AG04450 (cell line): ENCODE measurements at regions not wholly inside any gene's neighbourhood (a gene's known extent, or its start where the extent isn't known, plus 50 kb on each side); places are given as distances from the start of the nearest gene placed in this dataset.
A peak's percentile ranks its signal among the peaks of the same experiment; 100 is the strongest.

Experiments
- CTCF ChIA-PET: fragments of 300-600, 350-600 bp; formaldehyde crosslinking; extraction: SDS; loops from one replicate; lab custom pipeline; 2022; ENCODE audit warnings: antibody characterized with exemption, inconsistent platforms; lab: Charles Lee
- POLR2A ChIA-PET: fragments of 350-600 bp; formaldehyde crosslinking; extraction: SDS; loops from one replicate; lab custom pipeline; 2021; ENCODE audit warnings: antibody characterized with exemption, inconsistent platforms; lab: Yijun Ruan, JAX
- DNase-seq: peaks from one replicate; pipeline ENCODE4 v3.0.0-alpha.2; 2011; ENCODE audit warnings: low read depth, low spot score
- H3K27ac ChIP-seq: one replicate; pipeline ENCODE4 v1.5.1; 2012; ENCODE audit warnings: low read depth, low read length, control low read depth
- H3K27me3 ChIP-seq: one replicate; pipeline ENCODE4 v1.6.0; 2012; ENCODE audit warnings: low read length; ENCODE audit not compliant: control insufficient read depth, insufficient read depth
- H3K4me3 ChIP-seq: 2 replicates; pipeline ENCODE4 v1.5.1; 2011; ENCODE audit warnings: mild to moderate bottlenecking, low read depth, low read length, control low read depth
- H3K9me3 ChIP-seq: 2 replicates; pipeline ENCODE4 v1.5.1; 2012; ENCODE audit warnings: low read length; ENCODE audit not compliant: control insufficient read depth, insufficient read depth
- TF ChIP-seq, protein P1 (sequence below): IDR thresholded peaks from 2 replicates; pipeline ENCODE4 v1.5.1; 2011; ENCODE audit warnings: low read depth, low read length, control low read depth, inconsistent platforms

DNA sequence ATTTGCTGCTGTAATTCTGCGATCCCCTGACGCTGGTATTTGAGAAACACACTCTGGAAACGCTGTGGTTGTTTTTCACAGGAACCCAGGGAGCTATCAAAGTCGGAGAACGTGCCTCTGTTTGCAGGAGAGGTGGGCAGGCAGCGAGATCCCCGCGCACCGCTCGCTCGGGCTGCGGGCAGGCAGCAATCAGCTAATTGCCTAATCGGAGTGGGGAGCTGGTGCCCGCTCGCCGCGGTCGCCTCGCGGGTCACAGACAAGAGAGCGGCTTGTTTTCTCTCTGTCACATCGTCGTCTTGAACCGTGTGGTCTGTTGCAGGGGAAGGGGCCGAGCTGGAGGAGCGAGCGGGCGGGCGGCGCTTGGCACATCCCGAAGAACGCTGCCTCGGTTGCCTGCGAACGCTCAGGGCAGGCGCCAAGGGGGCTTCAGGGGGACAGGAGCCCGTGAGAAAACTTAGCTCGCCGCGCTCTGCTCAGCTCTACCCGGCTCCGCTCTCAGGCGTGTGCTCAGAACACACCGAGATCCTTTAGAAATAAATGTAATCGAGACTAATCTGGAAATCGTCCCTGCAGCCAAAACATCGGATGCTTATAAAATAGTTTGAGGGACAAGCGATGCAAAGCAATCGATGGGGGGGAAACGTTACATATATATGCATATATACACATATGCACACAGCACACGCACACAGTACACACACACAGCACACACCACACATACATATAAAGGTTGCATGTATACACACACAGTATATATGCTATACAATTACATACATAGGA is 93.6 kb upstream of the SMYD2 start:
- TF ChIP-seq, protein P1, sequence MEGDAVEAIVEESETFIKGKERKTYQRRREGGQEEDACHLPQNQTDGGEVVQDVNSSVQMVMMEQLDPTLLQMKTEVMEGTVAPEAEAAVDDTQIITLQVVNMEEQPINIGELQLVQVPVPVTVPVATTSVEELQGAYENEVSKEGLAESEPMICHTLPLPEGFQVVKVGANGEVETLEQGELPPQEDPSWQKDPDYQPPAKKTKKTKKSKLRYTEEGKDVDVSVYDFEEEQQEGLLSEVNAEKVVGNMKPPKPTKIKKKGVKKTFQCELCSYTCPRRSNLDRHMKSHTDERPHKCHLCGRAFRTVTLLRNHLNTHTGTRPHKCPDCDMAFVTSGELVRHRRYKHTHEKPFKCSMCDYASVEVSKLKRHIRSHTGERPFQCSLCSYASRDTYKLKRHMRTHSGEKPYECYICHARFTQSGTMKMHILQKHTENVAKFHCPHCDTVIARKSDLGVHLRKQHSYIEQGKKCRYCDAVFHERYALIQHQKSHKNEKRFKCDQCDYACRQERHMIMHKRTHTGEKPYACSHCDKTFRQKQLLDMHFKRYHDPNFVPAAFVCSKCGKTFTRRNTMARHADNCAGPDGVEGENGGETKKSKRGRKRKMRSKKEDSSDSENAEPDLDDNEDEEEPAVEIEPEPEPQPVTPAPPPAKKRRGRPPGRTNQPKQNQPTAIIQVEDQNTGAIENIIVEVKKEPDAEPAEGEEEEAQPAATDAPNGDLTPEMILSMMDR, result no peak
- Histone ChIP-seq H3K4me3 (peak overlapping the region; percentile 35; the same call in 1 of the 2 replicates), H3K27ac (no peak overlapping the region), H3K9me3 (no peaks in the 10 kb centered on the region; the same call in 1 of the 2 replicates), H3K27me3 (peaks cover 56% of the 10 kb centered on the region)
- CTCF ChIA-PET, result interaction anchor here (1.5 to 1.6 kb wide), 2 partner anchors 64 to 74 kb away, joined by 3 to 5 read pairs; no protein-coding TSS in a partner anchor
- POLR2A ChIA-PET, result no interaction called here
- DNase-seq, result no peak

DNA sequence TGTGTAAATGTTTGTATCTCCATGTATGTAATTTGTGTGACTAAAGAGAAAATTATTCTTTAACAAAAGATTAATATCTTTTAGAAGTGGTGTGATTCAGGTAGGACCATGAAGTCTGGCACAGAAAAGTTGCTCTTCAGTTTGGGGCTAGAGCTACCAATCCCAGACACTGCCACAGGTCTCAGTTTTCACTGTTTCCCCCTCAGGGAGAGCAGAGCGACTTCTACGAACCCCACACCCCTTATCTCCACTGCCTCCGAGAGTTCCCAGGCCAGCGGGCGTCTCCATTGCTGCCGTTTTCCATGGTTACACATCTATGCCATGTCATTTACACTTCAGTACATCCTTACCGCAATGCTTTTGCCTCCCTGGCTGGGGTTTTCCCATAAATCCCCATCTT is 93.0 kb upstream of the SMYD2 start:
- Histone ChIP-seq H3K27ac (no peak overlapping the region), H3K9me3 (no peaks in the 10 kb centered on the region; the same call in 1 of the 2 replicates), H3K4me3 (no peak overlapping the region), H3K27me3 (peaks cover 58% of the 10 kb centered on the region)
- no peak for DNase-seq
- TF ChIP-seq, protein P1, result no peak
- ChIA-PET POLR2A (no interaction called here), CTCF (no interaction called here)

DNA sequence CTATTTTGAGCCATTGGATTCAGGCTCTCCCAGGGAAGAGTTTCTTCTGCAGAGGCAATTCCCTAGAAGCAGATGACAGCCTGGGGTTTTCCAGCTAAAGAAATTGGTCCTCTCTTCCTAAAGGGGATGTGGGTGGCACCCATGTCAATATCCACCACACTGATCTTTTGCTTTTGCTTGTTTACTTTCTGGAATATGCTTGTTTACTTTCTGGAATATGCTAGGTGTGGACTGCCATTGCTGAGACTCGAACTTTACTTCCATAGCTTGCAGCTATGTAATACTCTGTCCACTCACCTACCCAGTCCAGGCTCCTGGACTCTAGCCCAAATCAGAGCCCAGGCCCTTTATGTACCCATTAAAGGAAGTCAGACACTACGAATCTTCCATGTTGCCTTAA is 92.1 kb upstream of the SMYD2 start:
- Histone ChIP-seq H3K9me3 (no peaks in the 10 kb centered on the region; the same call in 1 of the 2 replicates), H3K27ac (no peak overlapping the region), H3K27me3 (peaks cover 65% of the 10 kb centered on the region), H3K4me3 (no peak overlapping the region)
- TF ChIP-seq, protein P1, result no peak
- DNase-seq, result no peak
- ChIA-PET CTCF (no interaction called here), POLR2A (no interaction called here)

DNA sequence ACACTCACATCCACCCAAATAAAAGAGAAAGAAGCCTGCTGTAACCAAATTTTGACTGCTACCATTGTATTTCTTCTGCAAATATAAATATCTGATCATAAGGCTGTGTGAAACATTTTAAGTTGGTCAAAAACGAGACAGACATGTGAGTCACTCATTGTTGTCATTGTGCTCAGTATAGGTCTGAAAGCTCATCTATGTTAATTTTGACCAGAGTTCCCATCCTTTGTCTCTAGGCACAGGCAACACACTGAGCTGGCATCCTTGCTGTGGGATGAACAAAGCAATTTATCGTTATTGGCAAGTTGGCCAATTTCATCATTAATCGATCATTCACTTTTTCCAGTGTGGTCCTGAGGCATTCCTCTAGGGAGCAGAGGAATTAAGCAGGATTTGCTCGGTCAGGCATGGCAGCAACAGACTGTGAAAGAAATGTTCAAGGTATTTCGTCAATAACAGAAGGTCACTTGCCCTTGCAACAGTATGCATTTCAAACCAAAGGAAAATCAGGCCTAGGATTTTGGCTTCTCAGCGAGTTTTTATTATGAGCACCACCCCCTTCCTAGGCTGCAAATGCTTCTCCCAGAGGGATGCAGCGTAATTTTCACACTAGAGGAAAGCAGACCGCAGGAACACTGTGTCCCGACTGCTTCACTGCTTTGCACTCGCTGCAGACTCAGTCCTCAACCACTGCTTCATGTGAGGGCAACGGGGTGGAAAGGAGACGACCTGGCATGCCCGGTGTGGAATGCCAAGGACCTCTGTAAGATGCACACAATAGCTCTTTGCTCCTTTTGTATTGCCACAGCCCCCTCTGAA is 87.9 kb upstream of the SMYD2 start:
- Histone ChIP-seq H3K4me3 (no peak overlapping the region), H3K27me3 (peaks cover 40% of the 10 kb centered on the region), H3K27ac (no peak overlapping the region), H3K9me3 (no peaks in the 10 kb centered on the region)
- TF ChIP-seq, protein P1, result no peak
- ChIA-PET CTCF (no interaction called here), POLR2A (no interaction called here)
- DNase-seq, result no peak

DNA sequence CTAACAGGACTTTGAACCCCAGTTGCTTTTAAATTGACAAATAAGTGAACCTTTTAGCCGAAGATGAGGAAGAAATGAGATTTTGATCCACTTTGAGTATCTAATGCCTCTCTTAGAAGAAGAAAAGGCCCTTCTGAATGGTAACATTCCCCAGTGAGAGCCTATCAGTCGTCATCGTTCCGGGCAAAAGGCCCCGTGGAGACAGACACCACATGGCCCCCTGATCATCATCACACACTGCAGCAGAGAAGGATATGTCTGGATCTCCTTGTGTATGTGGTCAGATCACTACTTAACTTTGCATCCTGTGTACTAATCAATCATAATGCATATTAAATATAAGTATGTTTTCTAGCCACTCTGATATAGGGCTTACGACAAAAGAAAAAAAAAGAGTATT is 87.3 kb upstream of the SMYD2 start:
- ChIA-PET CTCF (no interaction called here), POLR2A (no interaction called here)
- H3K27me3 ChIP-seq, result peaks cover 38% of the 10 kb centered on the region
- no peak overlapping the region for H3K27ac ChIP-seq
- TF ChIP-seq, protein P1, result no peak
- H3K9me3 ChIP-seq, result no peaks in the 10 kb centered on the region
- no peak overlapping the region for H3K4me3 ChIP-seq
- DNase-seq, result no peak
